Body of pancreas (tissue), 4 donors: ENCODE measurements at regions not wholly inside any gene's neighbourhood (a gene's known extent, or its start where the extent isn't known, plus 50 kb on each side); places are given as distances from the start of the nearest gene placed in this dataset.
"Not testable (repeated sequence)": the region's sequence is repeated elsewhere in the genome, so short reads cannot be mapped to it uniquely, and the experiment has no call there.

Source experiments
- ATAC-seq: fragments of 150-250 bp; one replicate; pipeline ENCODE4 v1.9.1; 2016
- DNase-seq, 4 donors: peaks; one replicate each; pipeline ENCODE4 v3.0.0-alpha.2; 2019
- H3K27ac ChIP-seq, 4 donors: fragments of 200-600 bp; sonication (generic); 1 replicate in 3 of 4; 2 replicates in 1 of 4; pipeline versions ENCODE4 v1.5.1 to v1.6.1; 2016 to 2019; ENCODE audit warnings: mild to moderate bottlenecking in 1 of 4, mixed read lengths in 1 of 4, moderate library complexity in 1 of 4
- H3K27me3 ChIP-seq, 2 donors: fragments of 200-600 bp; sonication (generic); one replicate each; pipeline ENCODE4 v1.6.0; 2016; ENCODE audit warnings: mild to moderate bottlenecking in 1 of 2
- H3K36me3 ChIP-seq, 2 donors: fragments of 200-600 bp; sonication (generic); replicated peaks in 1 of 2; 2 replicates each; pipeline ENCODE4 v1.5.1; 2016; ENCODE audit warnings: low read depth in 2 of 2; ENCODE audit not compliant: insufficient read depth in 1 of 2
- H3K4me1 ChIP-seq: fragments of 200-600 bp; sonication (generic); one replicate; pipeline ENCODE4 v1.6.0; 2016
- H3K4me3 ChIP-seq, 2 donors: fragments of 200-600 bp; sonication (generic); 1 replicate in 1 of 2; 2 replicates in 1 of 2; pipeline ENCODE4 v1.5.1; 2016 to 2019
- H3K9me3 ChIP-seq, 3 donors: fragments of 200-600 bp; sonication (generic); 1 replicate in 2 of 3; 2 replicates in 1 of 3; pipeline ENCODE4 v1.5.1; 2016
- CTCF ChIP-seq, 7 experiments: fragments of 450-650 bp in 4 of 7; fragments of 200-600 bp in 3 of 7; sonication (generic) in 3 of 7; IDR thresholded peaks; one replicate each; pipeline ENCODE4 v1.5.1; 2016 to 2019; ENCODE audit warnings: antibody characterized with exemption in 7 of 7
- POLR2A ChIP-seq, 3 donors: fragments of 450-650 bp; IDR thresholded peaks; one replicate each; pipeline ENCODE4 v1.6.1; 2016; ENCODE audit warnings: antibody characterized with exemption in 3 of 3, mild to moderate bottlenecking in 2 of 3
- WGBS, 2 donors: methylation state at CpG; one replicate each; pipeline ENCODE4 v1.1.5; 2017; 5-methylcytosine and 5-hydroxymethylcytosine counted together
- intact Hi-C: fragments of 100-400 bp; cut with DNase I; formaldehyde crosslinking; loops from one replicate; pipeline ENCODE4 v1.15.1; 2023

- Histone ChIP-seq H3K27ac (no peak overlapping the region), H3K4me1 (no peaks in the 10 kb centered on the region), H3K27me3 (no peaks in the 10 kb centered on the region), H3K36me3 (no peaks in the 10 kb centered on the region), H3K4me3 (no peak overlapping the region), H3K9me3 (no peaks in the 10 kb centered on the region)
- no peak for TF ChIP-seq POLR2A (IDR thresholded peaks at IDR 0.05)
- TF ChIP-seq CTCF (IDR thresholded peaks at IDR 0.05) = no peak
- 60 to 70% methylated on average over 3 of the region's 3 CpGs for WGBS, 2 donors
- intact Hi-C loops = no loop called here
- DNase-seq = no peak
- no peak for ATAC-seq
Measured at GRCh38 chr10:55943403-55943802, 417.7 kb downstream of the ZWINT start.

- 61 to 81% methylated on average over 1 of the region's 1 CpG for WGBS, 2 donors
- Histone ChIP-seq H3K4me3 (no peak overlapping the region), H3K27ac (no peak overlapping the region), H3K36me3 (no peaks in the 10 kb centered on the region), H3K9me3 (no peaks in the 10 kb centered on the region), H3K27me3 (no peaks in the 10 kb centered on the region), H3K4me1 (no peaks in the 10 kb centered on the region)
- DNase-seq (no peak), ATAC-seq (no peak)
- TF ChIP-seq CTCF (IDR thresholded peaks at IDR 0.05) (no peak), POLR2A (IDR thresholded peaks at IDR 0.05) (no peak)
- intact Hi-C loops = no loop called here
Measured at GRCh38 chr10:55929291-55929690, 431.8 kb downstream of the ZWINT start.

- peak in 1 of 4 donors; percentile 8 for DNase-seq
- H3K9me3 ChIP-seq, H3K36me3 ChIP-seq, H3K4me3 ChIP-seq, H3K4me1 ChIP-seq, H3K27me3 ChIP-seq, H3K27ac ChIP-seq, intact Hi-C loops, ATAC-seq: not testable (repeated sequence)
- 78 to 80% methylated on average over 23 to 25 of the region's 25 CpGs for WGBS, 2 donors
Measured at GRCh38 chr10:55899472-55900147, 461.4 kb downstream of the ZWINT start.

- no peak for ATAC-seq
- DNase-seq = no peak
- WGBS, 2 donors = 66 to 82% methylated on average over 3 of the region's 3 CpGs
Measured at GRCh38 chr10:55897490-55897921, 463.6 kb downstream of the ZWINT start.

GRCh38 chr10:55892276-55892675, 468.8 kb downstream of the ZWINT start:
- no peak for ATAC-seq
- TF ChIP-seq CTCF (IDR thresholded peaks at IDR 0.05) = no peak
- TF ChIP-seq POLR2A (IDR thresholded peaks at IDR 0.05) = no peak

More at GRCh38 chr10:55897490-55897921, 463.6 kb downstream of the ZWINT start:
- H3K9me3 ChIP-seq = no peaks in the 10 kb centered on the region
- H3K27ac ChIP-seq = no peak overlapping the region
- intact Hi-C loops = no loop called here
- TF ChIP-seq CTCF (IDR thresholded peaks at IDR 0.05) (no peak), POLR2A (IDR thresholded peaks at IDR 0.05) (no peak)
- H3K4me3 ChIP-seq = no peak overlapping the region
- no peaks in the 10 kb centered on the region for H3K36me3 ChIP-seq
- no peaks in the 10 kb centered on the region for H3K4me1 ChIP-seq
- no peaks in the 10 kb centered on the region for H3K27me3 ChIP-seq

More at GRCh38 chr10:55892276-55892675, 468.8 kb downstream of the ZWINT start:
- Histone ChIP-seq H3K4me1 (no peaks in the 10 kb centered on the region), H3K4me3 (no peak overlapping the region), H3K27ac (no peak overlapping the region), H3K9me3 (no peaks in the 10 kb centered on the region), H3K36me3 (no peaks in the 10 kb centered on the region), H3K27me3 (no peaks in the 10 kb centered on the region)
- no peak for DNase-seq
- 18 to 29% methylated on average over 1 of the region's 1 CpG for WGBS, 2 donors
- intact Hi-C loops = no loop called here
